H1 (cell line): ENCODE measurements at regions not wholly inside any gene's neighbourhood (a gene's known extent, or its start where the extent isn't known, plus 50 kb on each side); places are given as distances from the start of the nearest gene placed in this dataset.

Experiments used
- CTCF ChIA-PET: fragments of 300-600 bp; sonication (Branson Sonifier 250); formaldehyde crosslinking; loops from one replicate; lab custom pipeline; 2021; ENCODE audit not compliant: partially characterized antibody; lab: Charles Lee
- POLR2A ChIA-PET: fragments of 300-600 bp; sonication (Branson Sonifier 250); formaldehyde crosslinking; loops from one replicate; lab custom pipeline; 2021; ENCODE audit warnings: inconsistent platforms; ENCODE audit not compliant: partially characterized antibody; lab: Charles Lee
- DNase-seq, 2 experiments: peaks; one replicate each; pipeline versions ENCODE4 v3.0.0 to v3.0.0-alpha.2; 2010 to 2022; ENCODE audit warnings: low spot score in 2 of 2, low read depth in 1 of 2, mixed read lengths in 1 of 2
- FAIRE-seq: peaks from 2 replicates; lab custom pipeline; 2011; peaks lifted over from hg19 to GRCh38; lab: Jason Lieb, UNC
- H2AFZ ChIP-seq: 2 replicates; pipeline ENCODE4 v1.8.1; 2012; ENCODE audit warnings: low read length, inconsistent platforms
- H2AK5ac ChIP-seq: 2 replicates; pipeline ENCODE4 v1.6.1; 2013; ENCODE audit warnings: low read depth, low read length
- H2BK120ac ChIP-seq: replicated peaks from 2 replicates; pipeline ENCODE3; 2013; ENCODE audit warnings: low read depth, low read length, inconsistent platforms
- H2BK12ac ChIP-seq: 2 replicates; pipeline ENCODE4 v1.6.1; 2013; ENCODE audit warnings: low read depth, low read length
- H2BK15ac ChIP-seq: 2 replicates; pipeline ENCODE4 v1.6.1; 2013; ENCODE audit warnings: low read length
- H2BK20ac ChIP-seq: 2 replicates; pipeline ENCODE4 v1.6.1; 2013; ENCODE audit warnings: low read length
- H2BK5ac ChIP-seq: 2 replicates; pipeline ENCODE4 v1.6.1; 2013; ENCODE audit warnings: low read depth, low read length
- H3K14ac ChIP-seq: 2 replicates; pipeline ENCODE4 v1.6.1; 2013; ENCODE audit warnings: inconsistent platforms; ENCODE audit not compliant: insufficient read length
- H3K18ac ChIP-seq: 2 replicates; pipeline ENCODE4 v1.6.1; 2013; ENCODE audit warnings: low read length; ENCODE audit errors: extremely low read depth
- H3K23ac ChIP-seq: 2 replicates; pipeline ENCODE4 v1.6.1; 2013; ENCODE audit warnings: inconsistent platforms; ENCODE audit not compliant: insufficient read length
- H3K23me2 ChIP-seq: 2 replicates; pipeline ENCODE4 v1.6.1; 2013; ENCODE audit warnings: low read depth, low read length
- H3K27ac ChIP-seq: 2 replicates; pipeline ENCODE4 v1.6.1; 2011; ENCODE audit warnings: low read depth, low read length, inconsistent platforms
- H3K27me3 ChIP-seq, 4 experiments: replicated peaks in 1 of 4; 1 replicate in 1 of 4; 2 replicates in 3 of 4; pipeline versions ENCODE4 v1.6.1 to v1.8.1; 2011 to 2013; ENCODE audit warnings: low read length in 3 of 4, mild to moderate bottlenecking in 3 of 4, inconsistent platforms in 2 of 4, mixed read lengths in 2 of 4, moderate library complexity in 1 of 4; ENCODE audit not compliant: control insufficient read depth in 3 of 4, insufficient read depth in 3 of 4; ENCODE audit errors: extremely low read depth in 1 of 4
- H3K36me3 ChIP-seq, 4 experiments: 2 replicates each; pipeline versions ENCODE4 v1.6.1 to v1.8.1; 2011 to 2013; ENCODE audit warnings: mild to moderate bottlenecking in 4 of 4, low read length in 3 of 4, moderate library complexity in 2 of 4, control low read depth in 1 of 4, inconsistent platforms in 1 of 4; ENCODE audit not compliant: insufficient read depth in 4 of 4, control insufficient read depth in 2 of 4
- H3K4ac ChIP-seq: replicated peaks from 2 replicates; pipeline ENCODE3; 2013; ENCODE audit warnings: low read length, low read depth, mixed read lengths, inconsistent platforms; ENCODE audit not compliant: insufficient read length
- H3K4me1 ChIP-seq, 4 experiments: replicated peaks in 1 of 4; 1 replicate in 1 of 4; 2 replicates in 3 of 4; pipeline versions ENCODE4 v1.6.1 to v1.8.1; 2011 to 2013; ENCODE audit warnings: low read length in 3 of 4, inconsistent platforms in 2 of 4, mixed read lengths in 1 of 4; ENCODE audit not compliant: insufficient read depth in 4 of 4, control insufficient read depth in 3 of 4
- H3K4me2 ChIP-seq, 2 experiments: 2 replicates each; pipeline versions ENCODE4 v1.6.1 to v1.8.1; 2011 to 2013; ENCODE audit warnings: low read depth in 2 of 2, low read length in 2 of 2, control low read depth in 1 of 2, inconsistent platforms in 1 of 2, mild to moderate bottlenecking in 1 of 2; ENCODE audit not compliant: insufficient read depth in 1 of 2
- H3K4me3 ChIP-seq, 4 experiments: fragments of 200-600, 300-600 bp in 1 of 4; sonication (generic), shearing (Covaris generic), sonication (Bioruptor Twin) in 1 of 4; 2 replicates each; pipeline versions ENCODE4 v1.5.1 to v1.8.1; 2011 to 2016; ENCODE audit warnings: low read length in 4 of 4, low read depth in 3 of 4, control low read depth in 2 of 4, inconsistent platforms in 2 of 4, mild to moderate bottlenecking in 2 of 4, mixed read lengths in 1 of 4, moderate library complexity in 1 of 4; ENCODE audit not compliant: insufficient read depth in 2 of 4; ENCODE audit errors: extremely low read depth in 1 of 4
- H3K56ac ChIP-seq: replicated peaks from 2 replicates; pipeline ENCODE3; 2013; ENCODE audit warnings: low read depth, mild to moderate bottlenecking, mixed read lengths, low read length, inconsistent platforms; ENCODE audit not compliant: insufficient read length
- H3K79me1 ChIP-seq: 2 replicates; pipeline ENCODE4 v1.6.1; 2013; ENCODE audit warnings: low read depth, low read length, control low read depth
- H3K79me2 ChIP-seq, 2 experiments: 2 replicates each; pipeline versions ENCODE4 v1.6.1 to v1.8.1; 2012 to 2013; ENCODE audit warnings: low read length in 2 of 2, mild to moderate bottlenecking in 2 of 2, inconsistent platforms in 1 of 2; ENCODE audit not compliant: insufficient read depth in 2 of 2, control insufficient read depth in 1 of 2
- H3K9ac ChIP-seq, 4 experiments: replicated peaks in 1 of 4; 1 replicate in 1 of 4; 2 replicates in 3 of 4; pipeline versions ENCODE4 v1.6.1 to v1.8.1; 2011 to 2013; ENCODE audit warnings: low read depth in 3 of 4, low read length in 3 of 4, control low read depth in 2 of 4, mild to moderate bottlenecking in 2 of 4, moderate library complexity in 2 of 4, inconsistent platforms in 1 of 4; ENCODE audit errors: extremely low read depth in 1 of 4
- H3K9me3 ChIP-seq, 2 experiments: 2 replicates each; pipeline versions ENCODE4 v1.6.1 to v1.8.1; 2012 to 2013; ENCODE audit warnings: mild to moderate bottlenecking in 2 of 2, moderate library complexity in 2 of 2, control low read depth in 1 of 2, inconsistent platforms in 1 of 2, low read depth in 1 of 2, low read length in 1 of 2, mixed read lengths in 1 of 2; ENCODE audit not compliant: insufficient read depth in 2 of 2
- H4K20me1 ChIP-seq, 2 experiments: replicated peaks in 1 of 2; 2 replicates each; pipeline versions ENCODE3 to v1.8.1; 2011 to 2013; ENCODE audit warnings: inconsistent platforms in 2 of 2, low read length in 2 of 2, mild to moderate bottlenecking in 1 of 2; ENCODE audit not compliant: insufficient read depth in 2 of 2, control insufficient read depth in 1 of 2
- H4K5ac ChIP-seq: 2 replicates; pipeline ENCODE4 v1.6.1; 2013; ENCODE audit warnings: low read length, low read depth, mixed read lengths, inconsistent platforms; ENCODE audit not compliant: insufficient read length
- H4K8ac ChIP-seq: 2 replicates; pipeline ENCODE4 v1.8.0; 2013; ENCODE audit warnings: mild to moderate bottlenecking, moderate library complexity, low read length, inconsistent platforms; ENCODE audit not compliant: insufficient read depth; ENCODE audit errors: extremely low read depth
- H4K91ac ChIP-seq: replicated peaks from 2 replicates; pipeline ENCODE3; 2013; ENCODE audit warnings: low read length, mixed read lengths, inconsistent platforms; ENCODE audit not compliant: insufficient read length
- ASH2L ChIP-seq: fragments of 200-600, 300-600 bp; sonication (generic); IDR thresholded peaks from one replicate; pipeline ENCODE4 v1.7.1; 2017; ENCODE audit warnings: low read length
- CEBPB ChIP-seq: IDR thresholded peaks from 2 replicates; pipeline ENCODE4 v1.6.1; 2012; ENCODE audit warnings: low read depth, low read length
- JUN ChIP-seq: IDR thresholded peaks from 2 replicates; pipeline ENCODE4 v1.6.1; 2011; ENCODE audit warnings: low read depth, mild to moderate bottlenecking, improper control_type of control experiment, low read length
- SAP30 ChIP-seq: fragments of 300-600 bp; sonication (generic); IDR thresholded peaks from 2 replicates; pipeline ENCODE4 v1.7.1; 2012; ENCODE audit warnings: low read length, moderate library complexity, mild to moderate bottlenecking, inconsistent platforms; ENCODE audit not compliant: insufficient read depth, insufficient replicate concordance
- WGBS, 2 experiments: shearing (Covaris generic) in 1 of 2; methylation state at CpG; one replicate each; pipeline versions ENCODE4 v1.1.6 to v1.1.7; 2013 to 2015; ENCODE audit warnings: low lambda C conversion rate in 2 of 2, mixed read lengths in 2 of 2, inconsistent platforms in 1 of 2, low coverage in 1 of 2, missing lambda C conversion rate in 1 of 2; ENCODE audit not compliant: insufficient replicate concordance in 2 of 2, insufficient coverage in 1 of 2, insufficient read length in 1 of 2; ENCODE audit errors: extremely low coverage in 1 of 2, missing lambda C conversion rate in 1 of 2; 5-methylcytosine and 5-hydroxymethylcytosine counted together
- TF ChIP-seq, protein P1 (sequence below): IDR thresholded peaks from 2 replicates; pipeline ENCODE4 v1.6.1; 2012; ENCODE audit warnings: inconsistent platforms

DNA sequence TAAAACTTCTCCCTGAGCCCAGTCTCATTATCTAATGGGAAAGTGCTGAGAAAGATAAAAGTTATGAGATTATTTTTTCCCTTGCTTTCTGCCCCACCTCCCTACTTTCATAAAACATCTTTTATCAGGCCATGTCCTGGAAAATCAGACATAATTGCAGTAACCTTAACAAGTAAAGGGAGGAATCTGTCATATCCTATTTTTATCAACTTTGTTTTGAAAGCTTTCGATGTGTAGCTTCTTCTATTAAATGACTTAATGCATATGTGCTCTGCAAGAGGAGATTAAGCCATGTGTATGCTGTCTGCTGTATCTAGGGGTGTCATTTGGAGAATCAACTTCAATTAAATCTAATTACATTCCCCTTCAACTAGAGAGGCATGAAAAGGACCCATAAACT, 408.9 kb downstream of the CBLN4 start:
- H3K4me3 ChIP-seq = no peak overlapping the region
- FAIRE-seq = no peak
- TF ChIP-seq SAP30 (no peak), ASH2L (no peak), JUN (no peak), CEBPB (no peak)
- TF ChIP-seq, protein P1, sequence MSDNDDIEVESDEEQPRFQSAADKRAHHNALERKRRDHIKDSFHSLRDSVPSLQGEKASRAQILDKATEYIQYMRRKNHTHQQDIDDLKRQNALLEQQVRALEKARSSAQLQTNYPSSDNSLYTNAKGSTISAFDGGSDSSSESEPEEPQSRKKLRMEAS = no peak

More for the DNA sequence above, 408.9 kb downstream of the CBLN4 start:
- Histone ChIP-seq H3K4ac (no peak overlapping the region), H2AK5ac (no peak overlapping the region), H3K18ac (no peak overlapping the region), H3K9me3 (no peaks in the 10 kb centered on the region), H3K27me3 (no peaks in the 10 kb centered on the region), H2BK20ac (no peak overlapping the region), H2BK15ac (no peak overlapping the region), H2BK5ac (no peak overlapping the region), H4K8ac (no peak overlapping the region), H3K56ac (no peak overlapping the region), H3K9ac (no peak overlapping the region), H3K27ac (no peak overlapping the region), H4K20me1 (no peaks in the 10 kb centered on the region), H3K23me2 (no peaks in the 10 kb centered on the region), H2BK120ac (no peak overlapping the region), H4K5ac (no peak overlapping the region), H3K4me1 (no peaks in the 10 kb centered on the region), H3K4me2 (no peak overlapping the region), H2BK12ac (no peak overlapping the region), H4K91ac (no peak overlapping the region), H2AFZ (no peak overlapping the region), H3K23ac (no peak overlapping the region), H3K79me2 (no peaks in the 10 kb centered on the region), H3K36me3 (no peaks in the 10 kb centered on the region), H3K14ac (no peak overlapping the region), H3K79me1 (no peaks in the 10 kb centered on the region)
- no peak for DNase-seq
- POLR2A ChIA-PET = no interaction called here
- WGBS, 2 experiments = 100% methylated on average over 1 of the region's 1 CpG; no CpG with 5 or more reads in 1 of the 2 experiments
- CTCF ChIA-PET = no interaction called here
